ENCODE measurements at regions not wholly inside any gene's neighbourhood (a gene's known extent, or its start where the extent isn't known, plus 50 kb on each side); places are given as distances from the start of the nearest gene placed in this dataset.
A peak's percentile ranks its signal among the peaks of the same experiment; 100 is the strongest.
"Not testable (repeated sequence)": the region's sequence is repeated elsewhere in the genome, so short reads cannot be mapped to it uniquely, and the experiment has no call there.

DNA sequence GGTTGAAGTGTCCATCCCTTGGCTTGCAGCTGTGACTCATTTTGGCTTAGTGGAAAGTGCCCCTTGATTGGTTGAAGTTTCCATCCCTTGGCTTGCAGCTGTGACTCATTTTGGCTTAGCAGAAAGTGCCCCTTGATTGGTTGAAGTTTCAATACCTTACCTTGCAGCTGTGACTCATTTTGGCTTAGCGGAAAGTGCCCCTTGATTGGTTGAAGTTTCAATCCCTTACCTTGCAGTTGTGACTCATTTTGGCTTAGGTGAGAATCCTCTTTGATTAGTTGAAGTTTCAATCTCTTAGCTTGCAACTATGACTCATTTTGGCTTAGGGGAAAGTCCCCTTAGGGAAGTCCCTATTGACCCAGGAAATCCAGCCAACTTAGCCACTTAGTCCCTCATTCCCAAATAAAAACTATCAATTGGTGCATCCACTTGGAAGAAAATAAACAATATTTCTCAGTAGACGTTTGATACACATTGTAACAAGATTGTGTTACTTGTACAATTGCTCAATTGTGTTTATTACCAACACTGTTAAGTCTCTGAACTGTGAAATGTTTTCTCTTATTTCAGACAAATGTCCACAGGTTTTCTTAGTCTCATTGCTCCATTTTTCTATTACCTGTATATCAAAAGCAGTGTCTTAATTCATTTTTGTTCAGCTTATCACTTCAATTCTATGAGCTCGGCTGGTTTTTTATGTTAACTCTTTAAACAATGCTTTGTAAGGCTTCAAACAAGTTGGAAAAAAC lies 2308.8 kb upstream of the ACO1 start:
- no peak for DNase-seq

DNA sequence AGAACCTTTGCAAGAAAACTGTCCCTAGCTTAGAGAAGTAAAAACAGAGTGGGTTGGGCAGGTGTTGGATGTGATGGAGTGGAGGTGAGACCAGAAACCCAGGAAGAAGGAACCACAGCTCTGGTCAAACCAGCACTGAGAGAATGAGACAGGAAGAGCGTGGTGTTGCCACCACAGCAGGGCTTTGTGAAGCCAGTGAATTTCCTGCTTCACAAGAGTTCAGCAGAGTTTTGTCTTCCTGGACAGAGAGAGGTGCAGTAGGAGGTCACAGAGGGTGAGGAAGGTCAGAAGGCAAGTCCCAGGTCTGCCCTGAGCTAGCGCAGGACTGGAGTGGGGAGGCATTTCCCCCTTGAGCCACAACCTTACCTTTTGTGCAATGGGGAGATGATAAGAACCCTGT lies 2306.2 kb upstream of the ACO1 start:
- no peak for DNase-seq

DNA sequence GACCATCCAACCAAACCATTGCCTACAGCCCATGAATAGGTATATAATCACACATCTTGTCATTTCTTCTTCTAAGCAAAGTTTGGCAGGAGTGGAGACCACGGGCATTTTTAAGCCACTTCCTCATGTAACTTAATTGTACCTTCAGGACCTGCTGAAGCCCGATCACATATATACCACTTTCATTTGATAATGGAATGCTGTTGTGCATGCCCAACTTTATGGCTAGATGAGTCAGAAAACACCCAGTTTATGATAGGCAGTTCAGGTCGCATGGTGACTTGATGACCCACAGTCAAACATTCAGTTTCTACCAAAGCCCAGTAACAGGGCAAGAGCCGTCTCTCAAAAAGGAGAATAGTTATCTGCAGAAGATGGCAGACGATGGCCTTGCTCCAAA lies 2295.0 kb upstream of the ACO1 start:
- no peak for DNase-seq

DNA sequence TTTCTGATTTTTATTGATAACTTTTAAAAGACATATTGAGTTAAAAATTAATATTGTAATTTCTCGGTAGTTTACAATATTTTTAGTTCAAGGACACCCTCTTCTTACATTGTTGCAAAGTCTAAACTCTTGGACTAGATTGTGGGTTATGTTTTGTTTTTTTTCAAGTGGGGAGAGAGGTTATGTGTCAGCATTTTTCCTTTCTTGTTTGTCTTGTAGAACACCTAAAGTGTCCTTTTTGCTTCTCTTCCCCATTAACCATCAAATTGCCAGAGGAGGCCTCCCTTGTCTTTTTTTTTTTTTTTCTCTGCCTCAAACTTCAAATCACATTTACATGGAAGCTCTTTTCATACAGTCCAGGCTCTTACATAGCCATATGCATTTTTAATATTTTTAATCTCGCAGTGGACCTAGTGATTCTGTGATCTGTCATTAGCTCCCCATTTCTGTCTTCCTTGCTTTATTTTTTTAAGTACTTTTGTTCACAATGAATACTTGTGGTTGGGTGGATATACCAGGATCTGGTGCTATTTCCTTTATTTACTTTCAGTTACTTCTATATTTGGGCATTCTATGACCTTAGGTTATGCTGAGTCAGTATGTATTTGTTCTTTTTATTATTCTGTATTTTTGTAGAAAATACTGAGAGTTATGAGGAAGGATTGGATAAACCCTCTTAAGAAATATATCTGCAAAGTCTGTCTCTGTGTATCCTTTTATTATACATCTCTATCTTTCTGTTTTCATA lies 2280.6 kb upstream of the ACO1 start:
- DNase-seq = no peak

DNA sequence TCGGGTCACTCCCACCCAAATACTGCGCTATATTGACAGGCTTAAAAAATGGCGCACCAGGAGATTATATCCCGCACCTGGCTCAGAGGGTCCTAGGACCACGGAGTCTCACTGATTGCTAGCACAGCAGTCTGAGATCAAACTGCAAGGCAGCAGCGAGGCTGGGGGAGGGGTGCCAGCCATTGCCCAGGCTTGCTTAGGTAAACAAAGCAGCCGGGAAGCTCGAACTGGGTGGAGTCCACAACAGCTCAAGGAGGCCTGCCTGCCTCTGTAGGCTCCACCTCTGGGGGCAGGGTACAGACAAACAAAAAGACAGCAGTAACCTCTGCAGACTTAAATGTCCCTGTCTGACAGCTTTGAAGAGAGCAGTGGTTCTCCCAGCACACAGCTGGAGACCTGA lies 2277.3 kb upstream of the ACO1 start:
- DNase-seq = not testable (repeated sequence)

DNA sequence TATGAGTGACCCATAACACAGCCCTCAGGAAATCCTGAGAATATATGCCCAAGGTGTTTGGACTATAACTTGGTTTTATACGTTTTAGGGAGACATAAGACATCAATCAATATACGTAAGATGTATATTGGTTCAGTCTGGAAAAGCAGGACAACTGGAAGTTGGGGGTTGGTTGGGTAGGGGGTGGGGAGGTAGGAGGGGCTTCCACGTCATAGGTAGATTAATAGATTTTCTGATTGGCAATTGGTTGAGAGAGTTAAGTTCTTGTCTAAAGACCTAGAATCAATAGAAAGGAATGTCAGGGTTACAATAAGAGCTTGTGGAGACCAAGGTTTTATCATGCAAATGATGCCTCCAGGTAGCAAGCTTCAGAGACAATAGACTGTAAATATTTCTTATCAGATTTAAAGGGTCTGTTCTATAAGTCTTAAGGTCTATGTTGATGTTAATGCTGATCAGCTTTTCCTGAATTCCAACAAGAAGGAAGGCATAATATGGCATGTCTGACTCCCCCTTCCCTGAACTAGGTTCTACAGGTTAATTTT lies 2267.7 kb upstream of the ACO1 start:
- DNase-seq = no peak

DNA sequence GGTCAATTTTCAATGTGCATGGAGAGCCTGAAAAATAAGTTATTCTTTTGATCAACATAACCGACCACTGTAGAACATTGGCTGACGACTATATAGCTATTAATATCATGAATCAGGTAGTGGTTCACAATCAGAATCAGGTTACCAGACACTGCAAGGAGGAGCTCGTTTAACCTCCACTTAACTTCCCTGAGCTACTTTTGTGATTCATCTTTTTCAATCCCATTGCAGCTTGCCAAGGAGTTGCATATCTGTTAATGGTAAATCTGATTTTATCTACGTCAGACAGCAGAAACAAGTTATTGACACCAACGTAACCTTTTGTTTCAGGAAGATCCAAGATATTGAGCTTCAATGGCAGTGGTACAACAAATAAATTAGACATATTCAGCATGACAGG lies 2263.8 kb upstream of the ACO1 start:
- DNase-seq = no peak

DNA sequence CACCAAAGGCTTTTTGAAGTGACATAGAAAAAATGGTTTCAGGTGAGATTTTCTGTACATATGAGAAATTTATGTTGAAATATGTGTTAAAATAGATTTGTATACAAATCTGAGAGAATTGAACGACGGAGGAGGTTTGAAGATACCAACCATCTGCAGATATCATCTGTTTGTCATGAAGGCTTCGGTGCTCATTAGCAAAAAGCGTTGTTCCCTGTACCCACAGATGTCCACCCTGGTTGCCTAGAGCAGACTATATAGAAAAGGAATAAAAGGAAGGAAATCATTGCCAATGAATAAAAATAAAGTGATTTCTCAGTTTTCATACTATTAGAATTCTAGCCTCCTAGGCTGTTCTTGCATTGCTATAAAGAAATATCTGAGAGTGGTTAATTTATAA lies 2262.8 kb upstream of the ACO1 start:
- no peak for DNase-seq

DNA sequence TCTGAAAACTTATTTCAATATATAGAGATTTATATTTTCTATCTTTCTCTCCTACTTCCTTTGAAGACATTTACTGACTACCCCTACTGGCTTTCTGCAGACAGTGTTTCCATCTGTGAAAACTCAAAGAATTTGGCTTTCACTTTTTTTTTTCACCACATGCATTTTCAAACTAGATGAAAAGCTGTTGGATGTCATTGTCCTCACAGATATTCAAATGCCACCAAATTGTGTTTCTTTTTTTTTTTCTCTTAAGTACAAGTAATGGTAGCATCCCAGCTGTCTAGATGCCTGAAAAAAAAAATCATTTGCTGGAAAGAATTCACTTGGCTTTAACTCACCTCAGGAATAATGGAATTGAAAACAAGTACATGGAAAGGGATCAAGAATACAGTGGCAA lies 2258.6 kb upstream of the ACO1 start:
- no peak for DNase-seq

DNA sequence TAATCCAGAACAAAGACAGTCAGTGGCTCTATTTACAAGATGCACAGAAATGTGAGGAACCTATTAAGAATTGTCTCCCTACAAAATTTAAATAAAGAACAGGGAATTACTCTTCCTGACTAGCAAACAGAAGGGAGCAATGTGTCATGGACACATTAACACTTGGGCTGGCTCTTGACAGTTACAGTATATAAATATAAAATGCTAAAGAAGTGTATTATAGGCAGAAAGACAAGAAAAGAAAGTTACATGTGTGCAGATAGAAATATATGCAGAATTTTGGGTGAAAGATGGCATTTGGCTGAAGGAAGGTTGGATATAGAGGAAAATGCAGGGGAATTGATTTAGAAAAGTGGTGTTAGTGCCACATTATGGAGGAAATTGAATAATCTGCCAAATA lies 2257.1 kb upstream of the ACO1 start:
- DNase-seq = no peak

DNA sequence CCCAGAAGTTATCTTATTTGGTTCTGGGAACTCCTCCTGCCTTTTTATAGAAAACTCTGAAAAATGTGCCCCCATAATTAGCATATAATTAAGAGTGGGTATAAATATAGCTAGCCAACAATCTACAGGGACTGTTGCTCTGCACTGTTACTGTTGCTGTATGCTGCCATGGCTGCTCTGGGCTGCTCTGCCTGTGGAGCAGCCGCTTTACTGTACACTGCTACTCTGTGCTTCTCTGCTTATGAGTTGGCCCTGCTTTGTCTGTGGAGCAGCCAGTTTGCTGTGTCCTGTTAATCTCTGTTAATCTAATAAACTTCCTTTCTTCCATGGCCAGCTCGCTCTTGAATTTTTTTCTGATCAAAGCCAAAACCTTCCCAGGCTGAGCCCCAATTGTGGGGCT lies 2244.0 kb upstream of the ACO1 start:
- DNase-seq = no peak

DNA sequence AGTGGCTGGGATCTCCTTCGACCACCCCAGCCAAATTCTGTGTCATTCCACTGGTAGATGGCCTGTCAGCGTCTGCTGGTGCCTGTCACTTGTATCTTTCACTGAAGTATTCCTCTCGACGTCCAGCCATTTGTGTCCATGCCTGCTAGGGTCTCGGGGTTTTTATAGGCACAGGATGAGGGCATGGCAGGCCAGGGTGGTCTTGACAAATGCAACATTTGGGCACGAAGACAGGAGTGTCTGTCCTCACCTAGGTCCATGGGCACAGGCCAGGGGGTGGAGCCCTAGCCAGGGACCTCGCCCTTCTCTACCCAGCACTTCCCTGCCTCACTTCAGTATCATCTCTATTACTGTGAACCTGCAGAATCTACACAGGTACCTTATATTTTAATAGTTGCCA lies 2223.9 kb upstream of the ACO1 start:
- no peak for DNase-seq

DNA sequence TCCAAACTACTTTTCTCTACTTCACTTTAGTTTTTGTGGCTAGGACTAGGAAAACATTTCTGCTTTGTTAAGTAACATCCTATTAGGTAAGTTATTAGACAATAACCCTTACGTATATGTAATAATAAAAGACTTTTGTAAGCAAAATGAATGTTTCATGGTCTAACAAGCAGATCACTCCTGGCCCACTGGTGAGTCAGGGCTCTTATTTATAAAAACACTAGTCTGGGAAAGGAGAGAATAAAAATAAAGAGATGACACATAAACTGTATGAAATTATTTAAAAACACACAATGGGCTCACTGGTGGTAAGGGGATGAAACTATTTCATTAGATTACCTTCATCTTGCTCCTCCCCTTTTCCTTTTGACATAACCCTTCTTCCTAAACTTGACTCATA lies 2212.2 kb upstream of the ACO1 start:
- no peak for DNase-seq

DNA sequence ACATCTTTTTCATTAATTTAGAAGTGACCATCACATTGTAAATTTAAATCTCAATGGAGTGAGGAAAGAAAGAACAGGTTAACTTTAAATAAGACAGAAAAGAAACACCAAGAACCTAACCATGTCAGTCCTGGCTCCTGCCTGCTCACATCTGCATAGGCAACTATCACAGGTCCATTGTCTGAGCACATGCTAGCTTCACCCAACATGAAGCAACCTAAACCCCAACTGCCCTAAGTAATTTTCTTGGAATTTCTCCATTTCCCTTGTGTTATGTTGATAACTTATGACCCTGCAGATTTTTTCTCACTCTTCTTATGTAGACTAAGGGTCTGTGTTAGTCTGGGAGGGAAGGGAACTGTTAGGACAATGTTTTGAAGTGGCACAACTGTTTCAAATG lies 2205.8 kb upstream of the ACO1 start:
- no peak for DNase-seq

DNA sequence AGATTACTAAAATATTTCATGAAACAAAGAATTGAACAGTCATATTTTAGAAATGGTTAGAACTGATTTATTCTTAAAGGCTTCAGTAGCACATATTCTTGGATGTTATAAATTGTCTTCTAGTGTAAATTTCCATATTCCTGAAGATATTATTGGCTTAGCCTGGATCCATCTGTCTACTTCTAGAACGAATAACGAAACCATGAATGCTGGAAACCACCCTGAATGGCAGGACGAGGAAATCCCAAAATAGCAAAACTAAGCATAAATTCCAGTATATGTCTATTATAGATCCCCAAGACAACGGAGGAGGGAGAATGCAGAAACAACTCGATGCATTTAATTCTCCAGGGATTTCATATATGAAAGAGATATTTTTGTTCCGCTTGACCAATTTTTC lies 2191.0 kb upstream of the ACO1 start:
- no peak for DNase-seq

DNA sequence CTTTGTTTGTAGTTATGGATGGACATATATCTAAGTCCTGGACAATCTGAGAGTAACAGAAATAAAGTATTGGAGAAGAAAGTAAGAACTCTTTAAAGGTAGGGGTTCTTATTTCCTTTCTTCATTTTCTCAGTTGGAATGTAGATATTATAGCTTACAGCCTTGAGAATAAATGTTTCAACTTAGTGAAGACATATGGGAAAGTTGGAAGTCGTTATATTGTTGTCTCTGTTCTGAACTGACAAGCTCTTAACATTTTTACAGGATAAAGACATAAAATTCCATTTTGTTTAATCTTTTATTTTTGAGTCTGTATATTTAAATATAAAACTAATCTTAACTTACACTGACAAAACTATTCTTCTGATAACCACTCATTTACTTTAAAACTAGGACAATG lies 2187.5 kb upstream of the ACO1 start:
- DNase-seq = no peak

DNA sequence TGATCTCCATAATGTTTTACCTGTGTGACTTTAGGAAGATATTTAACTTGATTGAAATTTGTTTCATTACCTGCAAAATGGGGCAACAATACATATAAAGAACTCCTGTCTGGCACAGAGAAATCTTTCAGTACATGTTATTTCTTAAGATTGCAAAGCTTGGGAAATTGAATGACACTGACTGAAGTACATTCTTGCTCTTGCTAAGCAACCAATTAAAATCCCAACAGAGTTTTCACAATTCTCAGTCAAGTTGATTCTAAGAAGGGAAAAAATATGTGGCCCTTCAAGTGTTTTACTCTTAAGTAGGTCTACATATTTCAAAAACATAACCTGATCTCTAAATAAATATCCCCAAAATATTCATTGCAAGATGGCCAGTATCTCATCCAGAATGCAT lies 2187.0 kb upstream of the ACO1 start:
- no peak for DNase-seq

DNA sequence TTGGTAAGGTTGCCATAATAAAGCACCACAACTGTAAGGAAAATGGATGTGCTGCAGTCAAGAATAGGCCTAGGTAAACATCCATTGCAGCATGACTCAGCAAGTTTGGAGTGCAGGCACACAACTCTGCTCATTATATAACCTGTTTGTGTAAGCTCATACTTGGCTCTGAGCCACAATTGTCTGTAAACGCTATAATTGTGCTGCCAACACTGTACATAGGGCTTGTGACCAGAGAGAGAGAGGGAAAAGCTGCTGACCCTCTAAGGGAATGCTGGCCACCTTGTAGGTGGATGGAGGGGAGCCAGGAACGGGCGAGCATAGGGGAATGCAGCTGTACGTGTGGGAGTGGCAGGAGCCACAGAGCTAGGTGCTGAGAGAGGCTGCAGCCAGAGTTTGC lies 2186.5 kb upstream of the ACO1 start:
- DNase-seq = peak; percentile 2 to 50

DNA sequence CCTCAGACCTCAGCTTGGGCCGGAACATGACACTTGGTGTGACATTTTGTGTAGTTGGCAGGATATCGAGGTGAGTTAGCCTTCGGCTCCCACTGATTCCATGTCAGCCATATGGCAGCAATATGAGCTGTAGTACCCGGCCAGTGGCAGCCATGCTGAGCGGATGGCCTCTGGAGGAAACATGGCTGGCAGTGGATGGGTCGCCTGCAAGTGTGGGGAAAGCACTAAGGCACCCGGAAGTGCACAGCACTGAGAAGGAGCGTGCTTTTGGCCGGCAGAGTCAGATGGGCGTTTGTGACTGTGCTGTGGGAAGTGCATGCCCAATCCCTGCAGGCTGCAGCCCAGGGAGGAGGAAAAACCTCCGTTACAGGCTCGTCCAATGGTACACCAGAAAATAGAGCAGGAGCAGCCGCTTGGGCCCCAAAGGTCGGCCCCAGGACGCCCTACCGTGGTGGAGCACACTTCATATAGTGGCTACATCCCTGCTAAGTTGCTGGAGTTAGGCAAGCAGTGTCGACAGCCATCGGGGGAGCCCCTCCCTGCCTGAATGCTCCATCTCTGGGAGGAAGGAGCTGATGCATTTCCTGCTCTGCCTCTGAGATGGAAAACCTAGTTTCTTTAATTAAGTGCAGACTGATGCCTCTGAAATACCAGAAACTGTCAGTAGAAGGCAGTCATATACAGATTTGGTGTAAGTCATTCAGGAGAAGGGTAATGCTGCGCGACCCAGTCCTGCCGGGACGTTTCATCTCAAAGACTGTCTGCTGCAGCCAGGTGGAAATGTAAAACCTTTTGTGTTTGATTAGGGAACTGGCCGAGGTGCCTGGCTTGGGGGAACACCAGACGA lies 2185.8 kb upstream of the ACO1 start:
- DNase-seq = no peak

DNA sequence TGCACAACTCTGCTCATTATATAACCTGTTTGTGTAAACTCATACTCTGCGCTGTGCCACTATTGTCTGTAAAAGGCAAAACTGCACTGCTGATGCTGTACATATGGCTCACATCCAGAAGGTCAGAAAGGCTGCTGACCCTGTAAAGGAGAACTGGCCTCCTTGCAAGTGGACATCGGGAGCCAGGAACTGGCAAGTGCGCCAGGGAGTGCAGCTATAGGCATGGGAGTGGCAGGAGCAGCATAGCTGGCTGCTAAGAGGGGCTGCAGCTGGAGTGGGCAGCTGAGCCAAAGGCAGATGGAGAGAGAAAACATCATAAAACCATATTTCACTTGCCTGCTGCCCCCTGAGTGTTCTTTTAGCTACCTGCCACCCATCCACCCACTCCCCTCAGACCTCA lies 2183.4 kb upstream of the ACO1 start:
- no peak for DNase-seq

DNA sequence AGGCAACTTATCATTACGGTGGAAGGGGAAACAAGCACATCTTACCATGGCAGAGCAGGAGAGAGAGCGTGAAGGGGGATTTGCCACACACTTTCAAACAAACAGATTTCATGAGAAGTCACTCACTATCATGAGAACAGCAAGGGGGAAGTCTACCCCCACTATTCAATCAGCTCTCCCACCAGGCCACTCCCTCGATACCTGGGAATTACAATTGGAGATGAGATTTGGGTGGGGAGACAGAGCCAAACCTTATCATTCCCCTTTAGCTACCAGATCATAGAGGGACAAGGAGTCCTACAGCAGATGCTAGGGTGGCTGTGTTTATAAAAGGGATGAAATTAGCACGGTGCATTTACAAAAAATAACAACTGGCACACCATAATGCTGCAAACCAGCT lies 2149.4 kb upstream of the ACO1 start:
- no peak for DNase-seq

DNA sequence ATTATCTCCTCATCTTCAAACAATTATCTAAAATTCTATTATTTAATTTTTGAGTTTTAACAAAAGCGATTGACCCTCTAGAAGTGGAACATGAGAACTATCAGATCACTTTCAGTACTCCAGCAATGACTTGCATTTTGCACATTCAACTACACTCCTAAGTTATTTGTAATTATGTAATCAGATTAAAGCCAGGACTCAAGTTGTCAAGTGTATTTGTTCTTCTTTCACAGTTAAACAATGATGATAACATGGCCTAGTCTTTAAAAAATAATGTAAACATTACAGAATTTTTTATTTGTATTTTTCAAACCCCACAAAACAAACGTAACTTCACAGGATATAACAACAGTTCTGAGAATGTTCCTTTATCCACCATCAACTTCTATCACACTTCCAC lies 2148.9 kb upstream of the ACO1 start:
- DNase-seq = no peak

DNA sequence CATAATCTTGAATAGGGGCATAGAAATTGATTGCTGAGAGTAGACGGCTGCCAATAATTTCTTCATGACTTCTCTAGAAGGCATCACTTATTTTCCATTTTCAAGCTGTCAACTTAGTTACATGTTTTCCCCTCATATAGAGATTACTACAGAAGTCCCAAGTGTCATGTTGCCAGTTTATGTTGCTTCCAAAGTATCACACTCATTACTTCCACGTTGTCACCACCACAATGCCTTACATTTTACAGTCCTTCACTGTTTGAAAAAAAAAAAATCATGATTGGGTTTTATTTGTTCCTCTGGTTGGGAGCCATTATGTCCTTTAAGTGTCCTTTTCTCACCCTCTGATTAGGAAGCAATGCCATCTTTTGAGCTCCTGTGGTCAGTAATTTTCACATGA lies 2144.6 kb upstream of the ACO1 start:
- no peak for DNase-seq

DNA sequence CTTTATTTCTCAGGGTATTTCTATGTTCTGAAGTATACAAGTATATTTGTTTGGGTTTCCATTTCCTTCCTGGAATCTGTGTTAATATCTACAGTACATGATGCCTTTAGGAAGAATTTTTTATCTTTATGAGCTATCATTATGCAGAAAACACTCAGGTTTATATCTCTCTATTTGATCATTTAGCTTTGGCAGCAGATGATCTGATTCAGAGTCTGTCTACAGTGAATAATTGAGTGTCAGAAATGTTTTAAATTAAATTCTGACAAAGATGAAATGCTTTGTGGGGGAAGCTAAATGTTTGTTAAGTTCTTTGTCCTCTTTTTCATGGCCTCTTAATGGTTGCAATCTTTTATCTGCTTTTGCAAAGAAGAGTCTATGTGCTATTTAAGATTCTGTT lies 2141.0 kb upstream of the ACO1 start:
- DNase-seq = no peak

All from NCI-H2081 (cell line).